PC-3 (cell line): ENCODE measurements at regions not wholly inside any gene's neighbourhood (a gene's known extent, or its start where the extent isn't known, plus 50 kb on each side); places are given as distances from the start of the nearest gene placed in this dataset.

Source experiments
- ATAC-seq: fragments of 200-7000 bp; cut with Tn5 transposase; 2 replicates; pipeline ENCODE4 v1.9.1; 2020; ENCODE audit warnings: mild to moderate bottlenecking, moderate library complexity
- BruUV-seq: library from RNA; stranded (reverse); fragments of 400-500 nt; replicated peaks from 2 replicates; lab custom pipeline; 2021; lab: Mats Ljungman, UMichigan
- CTCF ChIA-PET: fragments of 300-600 bp; sonication (Branson Sonifier 250); formaldehyde crosslinking; loops from one replicate; lab custom pipeline; 2022; ENCODE audit warnings: antibody characterized with exemption; lab: Charles Lee
- POLR2A ChIA-PET: fragments of 300-600 bp; sonication (Branson Sonifier 250); formaldehyde crosslinking; loops from one replicate; lab custom pipeline; 2022; ENCODE audit warnings: antibody characterized with exemption; ENCODE audit not compliant: unreplicated experiment; lab: Charles Lee
- DNase-seq: peaks from one replicate; pipeline ENCODE4 v3.0.0-alpha.2; 2015
- H2AFZ ChIP-seq: fragments of 300-600 bp; sonication (generic); 2 replicates; pipeline ENCODE4 v1.6.0; 2016; ENCODE audit warnings: antibody characterized with exemption, low read length
- H3F3A ChIP-seq: fragments of 300-600 bp; sonication (generic); one replicate; pipeline ENCODE4 v1.6.0; 2017; ENCODE audit warnings: antibody characterized with exemption, low read length, control low read depth, mild to moderate bottlenecking; ENCODE audit not compliant: unreplicated experiment
- H3K27ac ChIP-seq: fragments of 300-600 bp; sonication (generic); 2 replicates; pipeline ENCODE4 v1.5.1; 2016; ENCODE audit warnings: mild to moderate bottlenecking, low read length
- H3K27me3 ChIP-seq: fragments of 300-600 bp; sonication (generic); 2 replicates; pipeline ENCODE4 v1.6.1; 2016; ENCODE audit warnings: low read length, mixed read lengths
- H3K36me3 ChIP-seq: fragments of 300-600 bp; sonication (generic); 2 replicates; pipeline ENCODE4 v1.6.1; 2016; ENCODE audit warnings: low read depth, mixed run types, low read length, mixed read lengths
- H3K4me1 ChIP-seq: fragments of 300-600 bp; sonication (generic); 2 replicates; pipeline ENCODE4 v1.5.1; 2016; ENCODE audit warnings: low read length; ENCODE audit not compliant: insufficient read depth
- H3K4me2 ChIP-seq: fragments of 300-600 bp; sonication (generic); 2 replicates; pipeline ENCODE4 v1.6.0; 2016; ENCODE audit warnings: low read length
- H3K4me3 ChIP-seq: fragments of 300-600 bp; sonication (generic); 2 replicates; pipeline ENCODE4 v1.5.1; 2016; ENCODE audit warnings: mild to moderate bottlenecking, low read length, mixed read lengths
- H3K79me2 ChIP-seq: fragments of 300-600 bp; sonication (generic); 2 replicates; pipeline ENCODE4 v1.6.1; 2017; ENCODE audit warnings: low read length, mixed read lengths
- H3K9ac ChIP-seq: fragments of 300-600 bp; sonication (generic); 2 replicates; pipeline ENCODE4 v1.6.0; 2016; ENCODE audit warnings: mild to moderate bottlenecking, low read length
- H3K9me2 ChIP-seq: fragments of 300-600 bp; sonication (generic); replicated peaks from 2 replicates; pipeline ENCODE4 v1.6.1; 2016; ENCODE audit warnings: mixed run types, low read length, mixed read lengths
- H3K9me3 ChIP-seq: fragments of 300-600 bp; sonication (generic); 2 replicates; pipeline ENCODE4 v1.6.1; 2016; ENCODE audit warnings: low read length, mixed read lengths
- H4K20me1 ChIP-seq: fragments of 300-600 bp; sonication (generic); 2 replicates; pipeline ENCODE4 v1.6.1; 2016; ENCODE audit warnings: low read length, mixed read lengths
- EZH2 ChIP-seq: fragments of 300-600 bp; sonication (generic); IDR thresholded peaks from one replicate; pipeline ENCODE4 v1.6.1; 2017; ENCODE audit warnings: antibody characterized with exemption, mild to moderate bottlenecking, low read length; ENCODE audit not compliant: unreplicated experiment
- EZH2phosphoT487 ChIP-seq: fragments of 300-600 bp; sonication (generic); IDR thresholded peaks from 2 replicates; pipeline ENCODE4 v1.6.1; 2018; ENCODE audit warnings: mild to moderate bottlenecking, antibody characterized with exemption, low read length, borderline replicate concordance
- intact Hi-C: fragments of 100-400 bp; cut with micrococcal nuclease; formaldehyde crosslinking; loops from 2 replicates; pipeline ENCODE4 v1.9.0; 2023
- TF ChIP-seq, protein P1 (sequence below): fragments of 300-600 bp; sonication (generic); conservative IDR thresholded peaks from 2 replicates; pipeline ENCODE4 v1.5.1; 2017; ENCODE audit warnings: antibody characterized with exemption, low read depth, mild to moderate bottlenecking, low read length

DNA sequence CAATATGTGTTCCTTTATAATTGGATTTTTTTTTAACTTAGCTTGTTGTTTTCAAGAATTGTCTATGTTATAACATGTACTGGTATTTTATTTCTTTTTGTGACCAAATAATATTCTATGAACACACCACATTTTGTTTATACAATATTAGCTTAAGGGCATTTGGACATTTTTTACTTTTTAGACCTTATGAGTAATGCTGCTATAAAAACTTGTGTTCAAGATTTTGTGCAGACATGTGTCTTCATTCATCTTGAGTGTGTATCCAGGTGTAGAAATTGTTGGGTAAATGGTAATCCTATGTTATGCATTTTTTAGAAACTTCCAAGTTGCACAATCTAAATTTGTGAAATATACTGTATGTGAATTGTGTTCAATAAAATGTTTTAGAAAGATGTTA lies 936.7 kb downstream of the CCSER2 start:
- H4K20me1 ChIP-seq = no peaks in the 10 kb centered on the region
- no peak for DNase-seq
- no peak overlapping the region for H2AFZ ChIP-seq
- no peak overlapping the region for H3K27ac ChIP-seq
- no peaks in the 10 kb centered on the region for H3K27me3 ChIP-seq
- no peak overlapping the region for H3K9ac ChIP-seq
- no peaks in the 10 kb centered on the region for H3K79me2 ChIP-seq
- POLR2A ChIA-PET = no interaction called here
- CTCF ChIA-PET = no interaction called here
- H3K4me3 ChIP-seq = no peak overlapping the region
- H3K9me2 ChIP-seq = no peaks in the 10 kb centered on the region
- H3K36me3 ChIP-seq = no peaks in the 10 kb centered on the region
- H3K4me1 ChIP-seq = no peaks in the 10 kb centered on the region
- intact Hi-C loops = no loop called here
- no TSS peak for BruUV-seq
- ATAC-seq = no peak
- no peaks in the 10 kb centered on the region for H3F3A ChIP-seq
- no peak overlapping the region for H3K4me2 ChIP-seq
- TF ChIP-seq, protein P1, sequence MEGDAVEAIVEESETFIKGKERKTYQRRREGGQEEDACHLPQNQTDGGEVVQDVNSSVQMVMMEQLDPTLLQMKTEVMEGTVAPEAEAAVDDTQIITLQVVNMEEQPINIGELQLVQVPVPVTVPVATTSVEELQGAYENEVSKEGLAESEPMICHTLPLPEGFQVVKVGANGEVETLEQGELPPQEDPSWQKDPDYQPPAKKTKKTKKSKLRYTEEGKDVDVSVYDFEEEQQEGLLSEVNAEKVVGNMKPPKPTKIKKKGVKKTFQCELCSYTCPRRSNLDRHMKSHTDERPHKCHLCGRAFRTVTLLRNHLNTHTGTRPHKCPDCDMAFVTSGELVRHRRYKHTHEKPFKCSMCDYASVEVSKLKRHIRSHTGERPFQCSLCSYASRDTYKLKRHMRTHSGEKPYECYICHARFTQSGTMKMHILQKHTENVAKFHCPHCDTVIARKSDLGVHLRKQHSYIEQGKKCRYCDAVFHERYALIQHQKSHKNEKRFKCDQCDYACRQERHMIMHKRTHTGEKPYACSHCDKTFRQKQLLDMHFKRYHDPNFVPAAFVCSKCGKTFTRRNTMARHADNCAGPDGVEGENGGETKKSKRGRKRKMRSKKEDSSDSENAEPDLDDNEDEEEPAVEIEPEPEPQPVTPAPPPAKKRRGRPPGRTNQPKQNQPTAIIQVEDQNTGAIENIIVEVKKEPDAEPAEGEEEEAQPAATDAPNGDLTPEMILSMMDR = no peak
- TF ChIP-seq EZH2 (no peak), EZH2phosphoT487 (no peak)
- no peaks in the 10 kb centered on the region for H3K9me3 ChIP-seq

DNA sequence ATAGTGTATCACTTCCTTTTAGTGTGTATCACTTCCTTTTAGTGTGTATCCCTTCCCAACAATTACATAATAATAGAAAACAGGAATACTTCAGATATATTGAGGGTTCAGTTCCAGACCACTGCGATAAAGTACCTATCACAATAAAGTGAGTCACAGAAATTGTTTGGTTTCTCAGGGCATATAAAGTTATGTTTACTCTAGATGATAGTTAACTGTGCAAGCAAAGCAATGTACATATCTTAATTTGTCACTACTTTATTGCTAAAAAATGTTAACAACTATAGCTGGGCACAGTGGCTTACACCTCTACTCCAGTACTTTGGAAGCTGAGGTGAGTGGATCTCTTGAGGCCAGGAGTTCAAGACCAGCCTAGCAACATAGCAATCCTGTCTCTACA lies 938.4 kb downstream of the CCSER2 start:
- Histone ChIP-seq H4K20me1 (no peaks in the 10 kb centered on the region), H2AFZ (no peak overlapping the region), H3K36me3 (no peaks in the 10 kb centered on the region), H3K79me2 (no peaks in the 10 kb centered on the region), H3K9ac (no peak overlapping the region), H3K4me1 (no peaks in the 10 kb centered on the region), H3K27me3 (no peaks in the 10 kb centered on the region), H3K9me2 (no peaks in the 10 kb centered on the region), H3F3A (no peaks in the 10 kb centered on the region), H3K4me3 (no peak overlapping the region), H3K9me3 (no peaks in the 10 kb centered on the region), H3K27ac (no peak overlapping the region), H3K4me2 (no peak overlapping the region)
- ATAC-seq (no peak), DNase-seq (no peak)
- no TSS peak for BruUV-seq
- no peak for TF ChIP-seq EZH2phosphoT487
- TF ChIP-seq EZH2 = no peak
- TF ChIP-seq, protein P1 = no peak
- intact Hi-C loops = no loop called here
- CTCF ChIA-PET = no interaction called here
- POLR2A ChIA-PET = no interaction called here

DNA sequence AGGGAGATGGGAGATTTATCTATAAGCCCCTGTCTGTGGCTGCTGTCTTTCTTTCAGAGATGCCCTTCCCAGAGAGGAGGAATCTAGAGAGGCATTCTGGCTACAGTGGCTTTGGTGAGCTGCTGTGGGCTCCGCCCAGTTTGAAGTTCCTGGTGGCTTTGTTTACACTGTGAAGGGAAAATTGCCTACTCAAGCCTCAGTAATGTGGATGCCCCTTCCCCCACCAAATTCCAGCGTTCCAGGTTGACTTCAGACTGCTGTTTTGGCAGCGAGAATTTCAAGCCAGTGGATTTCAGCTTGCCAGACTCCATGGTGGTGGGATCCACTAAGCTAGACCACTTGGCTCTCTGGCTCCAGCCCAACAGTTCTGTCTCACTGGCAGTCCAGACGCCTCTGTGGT lies 951.6 kb downstream of the CCSER2 start:
- Histone ChIP-seq H2AFZ (no peak overlapping the region), H3K9ac (no peak overlapping the region), H3K4me3 (no peak overlapping the region), H4K20me1 (no peaks in the 10 kb centered on the region), H3K79me2 (no peaks in the 10 kb centered on the region), H3F3A (no peaks in the 10 kb centered on the region), H3K27me3 (no peaks in the 10 kb centered on the region), H3K36me3 (no peaks in the 10 kb centered on the region), H3K4me1 (no peaks in the 10 kb centered on the region), H3K4me2 (no peak overlapping the region), H3K27ac (no peak overlapping the region), H3K9me2 (no peaks in the 10 kb centered on the region), H3K9me3 (no peaks in the 10 kb centered on the region)
- ChIA-PET CTCF (no interaction called here), POLR2A (no interaction called here)
- DNase-seq (no peak), ATAC-seq (no peak)
- intact Hi-C loops = no loop called here
- TF ChIP-seq EZH2 (no peak), EZH2phosphoT487 (no peak)
- TF ChIP-seq, protein P1 = no peak
- BruUV-seq = no TSS peak
